SJCRH30 (cell line): ENCODE measurements at regions not wholly inside any gene's neighbourhood (a gene's known extent, or its start where the extent isn't known, plus 50 kb on each side); places are given as distances from the start of the nearest gene placed in this dataset.
"Not testable (repeated sequence)": the region's sequence is repeated elsewhere in the genome, so short reads cannot be mapped to it uniquely, and the experiment has no call there.

Experiments used
- DNase-seq, 2 experiments: peaks; one replicate each; pipeline ENCODE4 v3.0.0-alpha.2; 2015 to 2020
- H3K27ac ChIP-seq: fragments of 250-450 bp; sonication (Bioruptor Pico); 2 replicates; pipeline ENCODE4 v1.5.1; 2020; ENCODE audit warnings: mild to moderate bottlenecking, moderate library complexity
- H3K27me3 ChIP-seq: fragments of 250-450 bp; sonication (Bioruptor Pico); 2 replicates; pipeline ENCODE4 v1.5.1; 2020; ENCODE audit warnings: mild to moderate bottlenecking, moderate library complexity
- H3K36me3 ChIP-seq: fragments of 250-450 bp; sonication (Bioruptor Pico); 2 replicates; pipeline ENCODE4 v1.5.1; 2020; ENCODE audit warnings: mild to moderate bottlenecking, moderate library complexity
- H3K4me1 ChIP-seq: fragments of 250-450 bp; sonication (Bioruptor Pico); 2 replicates; pipeline ENCODE4 v1.5.1; 2020; ENCODE audit warnings: mild to moderate bottlenecking, moderate library complexity
- H3K4me3 ChIP-seq: fragments of 250-450 bp; sonication (Bioruptor Pico); 2 replicates; pipeline ENCODE4 v1.5.1; 2020; ENCODE audit warnings: mild to moderate bottlenecking, moderate library complexity
- H3K9me3 ChIP-seq: fragments of 250-450 bp; sonication (Bioruptor Pico); replicated peaks from 2 replicates; pipeline ENCODE4 v1.5.1; 2020; ENCODE audit warnings: mild to moderate bottlenecking, moderate library complexity

- H3K36me3 ChIP-seq: no peaks in the 10 kb centered on the region
These were observed 196.1 kb downstream of the ACTR3 start for GRCh38 chr2:114085992-114086391.

GRCh38 chr2:114089636-114090319 is 199.9 kb downstream of the ACTR3 start:
- H3K9me3 ChIP-seq: no peaks in the 10 kb centered on the region
- no peak overlapping the region for H3K4me3 ChIP-seq
- no peaks in the 10 kb centered on the region for H3K36me3 ChIP-seq
- H3K27ac ChIP-seq: no peak overlapping the region
- no peak for DNase-seq
- H3K4me1 ChIP-seq: no peaks in the 10 kb centered on the region
- H3K27me3 ChIP-seq: no peaks in the 10 kb centered on the region

More at GRCh38 chr2:114085992-114086391, 196.1 kb downstream of the ACTR3 start:
- no peaks in the 10 kb centered on the region for H3K9me3 ChIP-seq
- DNase-seq: no peak
- H3K27me3 ChIP-seq: no peaks in the 10 kb centered on the region
- H3K27ac ChIP-seq: no peak overlapping the region
- H3K4me3 ChIP-seq: no peak overlapping the region
- H3K4me1 ChIP-seq: no peaks in the 10 kb centered on the region

- DNase-seq: no peak
- Histone ChIP-seq H3K27me3 (no peaks in the 10 kb centered on the region), H3K9me3 (no peaks in the 10 kb centered on the region), H3K36me3 (no peaks in the 10 kb centered on the region), H3K4me3 (no peak overlapping the region), H3K27ac (no peak overlapping the region), H3K4me1 (no peaks in the 10 kb centered on the region)
These were observed 201.1 kb downstream of the ACTR3 start for GRCh38 chr2:114091010-114091409.

- peaks cover 5% of the 10 kb centered on the region; the same call in 1 of the 2 replicates for H3K36me3 ChIP-seq
- H3K9me3 ChIP-seq: no peaks in the 10 kb centered on the region
- DNase-seq: no peak
- no peaks in the 10 kb centered on the region for H3K4me1 ChIP-seq
- no peak overlapping the region for H3K4me3 ChIP-seq
- no peaks in the 10 kb centered on the region for H3K27me3 ChIP-seq
- no peak overlapping the region for H3K27ac ChIP-seq
These were observed 218.4 kb downstream of the ACTR3 start for GRCh38 chr2:114108249-114108648.

- Histone ChIP-seq H3K9me3 (no peaks in the 10 kb centered on the region), H3K4me3 (no peak overlapping the region), H3K4me1 (no peaks in the 10 kb centered on the region), H3K36me3 (peaks cover 5% of the 10 kb centered on the region; the same call in 1 of the 2 replicates), H3K27me3 (no peaks in the 10 kb centered on the region), H3K27ac (no peak overlapping the region)
- no peak for DNase-seq
These were observed 219.0 kb downstream of the ACTR3 start for GRCh38 chr2:114108824-114109416.

GRCh38 chr2:114111329-114111728 is 221.4 kb downstream of the ACTR3 start:
- H3K4me1 ChIP-seq: no peaks in the 10 kb centered on the region
- no peaks in the 10 kb centered on the region for H3K36me3 ChIP-seq
- H3K27me3 ChIP-seq: no peaks in the 10 kb centered on the region
- no peak overlapping the region for H3K4me3 ChIP-seq
- no peak overlapping the region for H3K27ac ChIP-seq
- no peaks in the 10 kb centered on the region for H3K9me3 ChIP-seq
- no peak for DNase-seq

- no peaks in the 10 kb centered on the region for H3K36me3 ChIP-seq
- no peaks in the 10 kb centered on the region for H3K9me3 ChIP-seq
- no peak overlapping the region for H3K4me3 ChIP-seq
- no peaks in the 10 kb centered on the region for H3K27me3 ChIP-seq
- no peaks in the 10 kb centered on the region for H3K4me1 ChIP-seq
- H3K27ac ChIP-seq: no peak overlapping the region
- DNase-seq: no peak
These were observed 223.6 kb downstream of the ACTR3 start for GRCh38 chr2:114113518-114113917.

- H3K9me3 ChIP-seq: no peaks in the 10 kb centered on the region
- no peaks in the 10 kb centered on the region for H3K4me1 ChIP-seq
- DNase-seq: no peak
- H3K36me3 ChIP-seq: no peaks in the 10 kb centered on the region
- no peaks in the 10 kb centered on the region for H3K27me3 ChIP-seq
- H3K27ac ChIP-seq: no peak overlapping the region
- no peak overlapping the region for H3K4me3 ChIP-seq
These were observed 228.2 kb downstream of the ACTR3 start for GRCh38 chr2:114118088-114118487.

GRCh38 chr2:114119862-114120261 is 230.0 kb downstream of the ACTR3 start:
- no peak overlapping the region for H3K4me3 ChIP-seq
- DNase-seq: no peak
- H3K4me1 ChIP-seq: no peaks in the 10 kb centered on the region
- H3K36me3 ChIP-seq: no peaks in the 10 kb centered on the region
- H3K27ac ChIP-seq: no peak overlapping the region
- H3K27me3 ChIP-seq: no peaks in the 10 kb centered on the region
- H3K9me3 ChIP-seq: no peaks in the 10 kb centered on the region

GRCh38 chr2:114122930-114123329 is 233.0 kb downstream of the ACTR3 start:
- DNase-seq: no peak
- H3K27me3 ChIP-seq: no peaks in the 10 kb centered on the region
- no peak overlapping the region for H3K27ac ChIP-seq
- H3K4me1 ChIP-seq: no peaks in the 10 kb centered on the region
- no peaks in the 10 kb centered on the region for H3K9me3 ChIP-seq
- no peaks in the 10 kb centered on the region for H3K36me3 ChIP-seq
- no peak overlapping the region for H3K4me3 ChIP-seq

- Histone ChIP-seq H3K4me1 (no peaks in the 10 kb centered on the region), H3K27me3 (no peaks in the 10 kb centered on the region), H3K36me3 (no peaks in the 10 kb centered on the region), H3K27ac (no peak overlapping the region), H3K9me3 (no peaks in the 10 kb centered on the region), H3K4me3 (no peak overlapping the region)
- DNase-seq: no peak
These were observed 234.0 kb downstream of the ACTR3 start for GRCh38 chr2:114123925-114124324.

- DNase-seq: no peak
- Histone ChIP-seq H3K4me1 (no peaks in the 10 kb centered on the region), H3K36me3 (no peaks in the 10 kb centered on the region), H3K27ac (no peak overlapping the region), H3K4me3 (no peak overlapping the region), H3K9me3 (no peaks in the 10 kb centered on the region), H3K27me3 (no peaks in the 10 kb centered on the region)
These were observed 237.5 kb downstream of the ACTR3 start for GRCh38 chr2:114127372-114127771.

- no peak for DNase-seq
- no peaks in the 10 kb centered on the region for H3K9me3 ChIP-seq
- H3K27me3 ChIP-seq: no peaks in the 10 kb centered on the region
- no peaks in the 10 kb centered on the region for H3K4me1 ChIP-seq
- no peak overlapping the region for H3K4me3 ChIP-seq
- no peak overlapping the region for H3K27ac ChIP-seq
- no peaks in the 10 kb centered on the region for H3K36me3 ChIP-seq
These were observed 238.4 kb downstream of the ACTR3 start for GRCh38 chr2:114128263-114128662.

- Histone ChIP-seq H3K36me3 (no peaks in the 10 kb centered on the region), H3K4me1 (no peaks in the 10 kb centered on the region), H3K9me3 (no peaks in the 10 kb centered on the region), H3K27ac (no peak overlapping the region), H3K27me3 (no peaks in the 10 kb centered on the region), H3K4me3 (no peak overlapping the region)
- no peak for DNase-seq
These were observed 238.8 kb downstream of the ACTR3 start for GRCh38 chr2:114128725-114129124.

GRCh38 chr2:114132050-114132449 is 242.2 kb downstream of the ACTR3 start:
- H3K9me3 ChIP-seq, H3K27ac ChIP-seq, H3K27me3 ChIP-seq, H3K36me3 ChIP-seq, DNase-seq, H3K4me3 ChIP-seq, H3K4me1 ChIP-seq: not testable (repeated sequence)

- Histone ChIP-seq H3K9me3 (no peaks in the 10 kb centered on the region), H3K27me3 (no peaks in the 10 kb centered on the region), H3K27ac (no peak overlapping the region), H3K36me3 (no peaks in the 10 kb centered on the region), H3K4me1 (no peaks in the 10 kb centered on the region), H3K4me3 (no peak overlapping the region)
- DNase-seq: no peak
These were observed 244.3 kb downstream of the ACTR3 start for GRCh38 chr2:114134146-114134545.
